Prostate gland (tissue), 2 donors: ENCODE measurements at regions not wholly inside any gene's neighbourhood (a gene's known extent, or its start where the extent isn't known, plus 50 kb on each side); places are given as distances from the start of the nearest gene placed in this dataset.

Experiments used
- CTCF ChIP-seq, 4 experiments: fragments of 200-600 bp in 2 of 4; fragments of 450-650 bp in 2 of 4; sonication (generic) in 2 of 4; IDR thresholded peaks; 1 replicate in 3 of 4; 2 replicates in 1 of 4; pipeline ENCODE4 v1.5.1; 2016 to 2019; ENCODE audit warnings: antibody characterized with exemption in 4 of 4, mild to moderate bottlenecking in 2 of 4, moderate library complexity in 2 of 4
- POLR2AphosphoS5 ChIP-seq: sonication (generic); formaldehyde crosslinking; IDR thresholded peaks from one replicate; pipeline ENCODE4 v1.6.1; 2017; ENCODE audit warnings: antibody characterized with exemption

- no peak for TF ChIP-seq CTCF (IDR thresholded peaks at IDR 0.05)
- TF ChIP-seq POLR2AphosphoS5, result no peak
Observed at GRCh38 chr3:67883766-67884165, 229.4 kb upstream of the SUCLG2 start.
